Left lung (tissue), 4 donors: ENCODE measurements at regions not wholly inside any gene's neighbourhood (a gene's known extent, or its start where the extent isn't known, plus 50 kb on each side); places are given as distances from the start of the nearest gene placed in this dataset.

Source experiments
- ATAC-seq: fragments of 200-7000 bp; cut with Tn5 transposase; one replicate; pipeline ENCODE4 v1.9.1; 2020; ENCODE audit warnings: moderate library complexity
- DNase-seq, 4 donors: peaks; one replicate each; pipeline ENCODE4 v3.0.0-alpha.2; 2013 to 2020
- H3K27ac ChIP-seq, 2 donors: fragments of 200-600 bp; sonication (generic) in 1 of 2; one replicate each; pipeline versions ENCODE4 v1.5.0 to v1.8.0; 2020 to 2021
- H3K27me3 ChIP-seq, 2 donors: fragments of 200-600 bp; sonication (generic) in 1 of 2; one replicate each; pipeline versions ENCODE4 v1.5.0 to v1.8.0; 2020 to 2021
- H3K36me3 ChIP-seq, 2 donors: fragments of 200-600 bp; sonication (generic) in 1 of 2; one replicate each; pipeline versions ENCODE4 v1.5.0 to v1.8.0; 2020 to 2021
- H3K4me1 ChIP-seq, 2 donors: fragments of 200-600 bp; one replicate each; pipeline ENCODE4 v1.8.0; 2021
- H3K4me3 ChIP-seq, 2 donors: fragments of 200-600 bp; sonication (generic) in 1 of 2; one replicate each; pipeline versions ENCODE4 v1.5.0 to v1.8.0; 2020 to 2021; ENCODE audit warnings: mild to moderate bottlenecking in 1 of 2
- H3K9me3 ChIP-seq, 2 donors: fragments of 200-600 bp; sonication (generic) in 1 of 2; one replicate each; pipeline versions ENCODE4 v1.5.0 to v1.8.0; 2020 to 2021
- intact Hi-C, 2 donors: fragments of 100-400 bp; cut with DNase I; formaldehyde crosslinking; loops; one replicate each; pipeline versions ENCODE4 v1.11.2 to v1.14.2; 2022
- TF ChIP-seq, protein P1 (sequence below), 2 donors: fragments of 200-600 bp; sonication (generic) in 1 of 2; IDR thresholded peaks; one replicate each; pipeline versions ENCODE4 v1.5.0 to v1.8.0; 2021; ENCODE audit warnings: antibody characterized with exemption in 2 of 2
- donor health status: DM: no; HTN: yes; CAD: no.
- donor health status: DM: no; HTN: no; CAD: no.

DNA sequence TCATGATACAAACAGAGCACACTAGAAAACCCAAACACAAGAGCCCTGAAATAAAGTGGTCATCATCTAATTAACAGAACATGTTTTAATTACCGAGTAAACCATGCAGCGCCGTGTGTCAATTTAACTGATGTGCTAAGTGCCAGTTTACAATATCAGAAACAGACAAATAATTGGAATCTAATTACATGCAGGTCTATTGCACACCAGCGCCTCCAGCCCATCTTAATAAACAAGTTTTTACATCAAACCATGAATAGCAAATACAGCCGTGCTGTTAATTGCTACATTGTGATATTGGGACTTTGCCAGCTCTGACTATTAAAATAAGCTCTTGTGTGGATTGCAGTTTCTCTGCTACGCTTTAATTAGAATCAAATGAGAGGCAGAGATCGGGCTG, 510.2 kb upstream of the MDFIC2 start:
- intact Hi-C loops = no loop called here

DNA sequence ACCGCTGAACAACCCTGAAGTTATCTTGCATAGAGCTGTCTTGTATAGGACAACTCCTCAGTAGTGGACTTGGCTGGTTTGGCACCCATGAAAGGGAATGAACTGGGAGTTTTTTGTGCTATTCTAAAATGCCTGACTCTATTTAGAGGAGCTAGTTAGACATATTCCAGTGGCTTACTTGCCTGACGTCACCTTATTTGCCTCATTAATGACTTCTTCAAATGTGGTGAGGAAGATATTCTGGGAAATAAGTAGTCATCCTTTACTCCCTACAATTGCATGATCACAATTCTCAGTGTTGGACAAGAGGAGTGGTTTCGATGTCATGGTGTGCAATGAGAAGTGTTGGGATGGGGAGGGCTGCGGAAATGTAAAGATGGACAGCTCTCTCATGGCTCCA, 509.2 kb upstream of the MDFIC2 start:
- no peaks in the 10 kb centered on the region for H3K4me1 ChIP-seq
- TF ChIP-seq, protein P1, sequence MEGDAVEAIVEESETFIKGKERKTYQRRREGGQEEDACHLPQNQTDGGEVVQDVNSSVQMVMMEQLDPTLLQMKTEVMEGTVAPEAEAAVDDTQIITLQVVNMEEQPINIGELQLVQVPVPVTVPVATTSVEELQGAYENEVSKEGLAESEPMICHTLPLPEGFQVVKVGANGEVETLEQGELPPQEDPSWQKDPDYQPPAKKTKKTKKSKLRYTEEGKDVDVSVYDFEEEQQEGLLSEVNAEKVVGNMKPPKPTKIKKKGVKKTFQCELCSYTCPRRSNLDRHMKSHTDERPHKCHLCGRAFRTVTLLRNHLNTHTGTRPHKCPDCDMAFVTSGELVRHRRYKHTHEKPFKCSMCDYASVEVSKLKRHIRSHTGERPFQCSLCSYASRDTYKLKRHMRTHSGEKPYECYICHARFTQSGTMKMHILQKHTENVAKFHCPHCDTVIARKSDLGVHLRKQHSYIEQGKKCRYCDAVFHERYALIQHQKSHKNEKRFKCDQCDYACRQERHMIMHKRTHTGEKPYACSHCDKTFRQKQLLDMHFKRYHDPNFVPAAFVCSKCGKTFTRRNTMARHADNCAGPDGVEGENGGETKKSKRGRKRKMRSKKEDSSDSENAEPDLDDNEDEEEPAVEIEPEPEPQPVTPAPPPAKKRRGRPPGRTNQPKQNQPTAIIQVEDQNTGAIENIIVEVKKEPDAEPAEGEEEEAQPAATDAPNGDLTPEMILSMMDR (IDR thresholded peaks at IDR 0.05) = no peak
- intact Hi-C loops = no loop called here
- ATAC-seq = no peak
- H3K9me3 ChIP-seq = peaks cover 0 to 10% of the 10 kb centered on the region in 2 donors
- H3K36me3 ChIP-seq = no peaks in the 10 kb centered on the region
- no peaks in the 10 kb centered on the region for H3K27me3 ChIP-seq
- no peak for DNase-seq
- H3K4me3 ChIP-seq = no peak overlapping the region
- no peak overlapping the region for H3K27ac ChIP-seq

More for the DNA sequence above, 510.2 kb upstream of the MDFIC2 start:
- Histone ChIP-seq H3K9me3 (no peaks in the 10 kb centered on the region), H3K27ac (no peak overlapping the region), H3K4me1 (no peaks in the 10 kb centered on the region), H3K27me3 (no peaks in the 10 kb centered on the region), H3K36me3 (no peaks in the 10 kb centered on the region), H3K4me3 (no peak overlapping the region)
- TF ChIP-seq, protein P1 (IDR thresholded peaks at IDR 0.05) = no peak
- no peak for ATAC-seq
- DNase-seq = no peak

DNA sequence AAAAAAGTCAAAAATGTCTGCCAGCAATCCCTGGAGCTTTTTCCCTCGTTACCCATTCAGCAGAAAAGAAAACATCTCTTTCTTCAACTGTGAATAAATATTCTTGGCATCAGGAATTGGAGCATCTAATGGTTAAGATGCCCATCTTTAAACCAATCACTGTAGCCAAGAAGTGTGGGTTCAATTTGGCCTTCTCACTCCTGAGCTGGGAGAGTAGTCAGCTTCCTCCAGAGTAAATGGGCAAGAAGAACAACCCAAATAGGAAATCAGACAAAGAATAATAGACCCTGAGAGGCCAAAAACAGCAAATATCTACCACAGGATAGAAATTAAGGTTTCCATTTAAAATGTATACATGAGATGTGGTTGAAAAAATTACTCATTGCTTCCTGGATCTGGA, 508.0 kb upstream of the MDFIC2 start:
- TF ChIP-seq, protein P1 (IDR thresholded peaks at IDR 0.05) = no peak
- intact Hi-C loops = no loop called here

DNA sequence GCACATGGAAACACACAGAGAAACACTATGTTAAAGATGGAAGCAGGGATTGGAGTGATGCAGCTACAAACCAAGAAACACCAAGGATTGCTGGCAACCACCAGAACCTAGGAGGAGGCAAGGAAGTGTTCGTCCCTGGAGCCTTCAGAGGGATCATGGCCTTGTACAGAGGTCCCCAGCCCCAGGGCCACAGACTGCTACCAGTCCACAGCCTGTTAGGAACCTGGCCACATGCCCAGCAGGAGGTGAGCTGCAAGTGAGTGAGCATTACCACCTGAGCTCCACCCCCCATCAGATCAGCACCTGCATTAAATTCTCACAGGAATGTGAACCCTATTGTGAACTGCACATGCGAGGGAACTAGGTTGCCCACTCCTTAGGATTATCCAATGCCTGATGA, 505.7 kb upstream of the MDFIC2 start:
- no peak overlapping the region for H3K4me3 ChIP-seq
- ATAC-seq (no peak), DNase-seq (no peak)
- no peaks in the 10 kb centered on the region for H3K4me1 ChIP-seq
- intact Hi-C loops = no loop called here
- no peaks in the 10 kb centered on the region for H3K27me3 ChIP-seq
- TF ChIP-seq, protein P1 (IDR thresholded peaks at IDR 0.05) = no peak
- no peaks in the 10 kb centered on the region for H3K36me3 ChIP-seq
- H3K9me3 ChIP-seq = peaks cover 0 to 15% of the 10 kb centered on the region in 2 donors
- H3K27ac ChIP-seq = no peak overlapping the region

More for the DNA sequence above, 508.0 kb upstream of the MDFIC2 start:
- peaks cover 0 to 15% of the 10 kb centered on the region in 2 donors for H3K9me3 ChIP-seq
- H3K27ac ChIP-seq = no peak overlapping the region
- ATAC-seq = no peak
- no peaks in the 10 kb centered on the region for H3K27me3 ChIP-seq
- no peaks in the 10 kb centered on the region for H3K36me3 ChIP-seq
- H3K4me1 ChIP-seq = no peaks in the 10 kb centered on the region
- no peak overlapping the region for H3K4me3 ChIP-seq
- DNase-seq = no peak

DNA sequence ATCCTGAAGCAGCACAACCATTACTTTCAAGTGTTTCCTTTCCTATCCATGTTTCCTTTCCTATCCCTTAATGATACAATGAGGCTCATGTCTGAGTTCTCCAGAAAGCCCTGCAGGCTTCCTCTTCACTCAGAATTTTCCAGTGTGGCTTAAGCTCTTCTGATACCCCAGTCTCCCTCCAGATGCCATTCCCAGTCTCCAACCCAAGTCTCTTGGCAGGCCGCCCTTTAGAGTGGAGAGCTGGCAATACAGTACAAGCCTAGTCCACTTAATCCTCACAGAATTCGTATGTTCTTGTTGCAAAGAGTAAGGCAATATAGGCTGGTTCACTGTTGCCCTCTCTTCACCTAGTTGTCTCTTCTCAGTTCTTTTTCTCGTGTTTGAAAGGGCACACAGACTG, 503.9 kb upstream of the MDFIC2 start:
- Histone ChIP-seq H3K4me3 (no peak overlapping the region), H3K27me3 (no peaks in the 10 kb centered on the region), H3K27ac (no peak overlapping the region)

More for the DNA sequence above, 503.9 kb upstream of the MDFIC2 start:
- TF ChIP-seq, protein P1 (IDR thresholded peaks at IDR 0.05) = no peak
- intact Hi-C loops = no loop called here
- no peak for DNase-seq
- H3K36me3 ChIP-seq = no peaks in the 10 kb centered on the region
- ATAC-seq = no peak
- no peaks in the 10 kb centered on the region for H3K4me1 ChIP-seq
- peaks cover 0 to 15% of the 10 kb centered on the region in 2 donors for H3K9me3 ChIP-seq
